ENCODE measurements at regions not wholly inside any gene's neighbourhood (a gene's known extent, or its start where the extent isn't known, plus 50 kb on each side); places are given as distances from the start of the nearest gene placed in this dataset.

DNA sequence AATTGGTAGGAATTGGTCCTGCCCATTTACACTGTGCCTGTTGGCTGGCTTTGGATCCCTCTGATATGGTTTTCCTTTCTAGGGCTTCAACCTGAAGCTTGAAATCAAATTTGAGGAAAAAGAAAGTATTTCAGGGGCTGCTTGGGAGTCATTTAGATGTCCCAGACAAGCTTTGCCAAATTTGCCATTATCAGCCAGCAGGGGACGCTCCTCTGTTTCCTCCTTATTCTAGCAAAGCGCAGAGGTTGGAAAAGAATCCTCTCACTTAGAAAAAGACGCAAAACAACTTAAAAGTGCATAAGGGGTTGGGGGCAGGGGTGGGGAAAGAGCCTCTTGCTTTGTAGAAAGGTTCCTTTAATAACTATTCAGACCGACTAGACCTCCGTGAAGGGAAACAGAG is 1211.1 kb upstream of the PCDH20 start:
- Histone ChIP-seq H2BK20ac (ENCODE audit: low read depth, low read length, poor library complexity, severe bottlenecking) (no peak overlapping the region), H3T11ph (ENCODE audit: low read length) (no peak overlapping the region), H3K23ac (ENCODE audit: insufficient read length, low read depth, low read length) (no peak overlapping the region), H3K27me3 (ENCODE audit: insufficient read depth, low read length) (no peaks in the 10 kb centered on the region), H2BK120ac (ENCODE audit: low read depth, low read length, poor library complexity, severe bottlenecking) (no peak overlapping the region), H3K56ac (ENCODE audit: insufficient read length, low read depth, low read length) (no peak overlapping the region), H3K18ac (ENCODE audit: insufficient read length, low read depth, low read length) (no peak overlapping the region), H3K9ac (ENCODE audit: extremely low read depth, insufficient read length, low read length) (no peak overlapping the region), H3K79me1 (ENCODE audit: insufficient read depth, low read depth, low read length, poor library complexity, severe bottlenecking) (no peaks in the 10 kb centered on the region), H3K14ac (ENCODE audit: insufficient read depth, low read length) (no peak overlapping the region), H4K8ac (replicated peaks; ENCODE audit: insufficient read length, low read depth, low read length) (no peak overlapping the region), H2BK15ac (ENCODE audit: low read depth, low read length) (no peak overlapping the region), H4K20me1 (ENCODE audit: control insufficient read depth, insufficient read depth, insufficient read length) (no peaks in the 10 kb centered on the region), H4K5ac (ENCODE audit: insufficient read length, low read depth, low read length) (no peak overlapping the region), H3K79me2 (ENCODE audit: insufficient read depth, low read length) (no peaks in the 10 kb centered on the region), H2BK12ac (ENCODE audit: insufficient read length, low read depth, low read length) (no peak overlapping the region), H2AFZ (ENCODE audit: low read length) (no peak overlapping the region), H3K27ac (ENCODE audit: insufficient read length, low read depth, low read length) (no peak overlapping the region), H3K4me2 (ENCODE audit: insufficient read depth, insufficient read length, low read length) (no peak overlapping the region), H3K9me3 (ENCODE audit: control insufficient read depth, low read depth, low read length) (no peaks in the 10 kb centered on the region), H2BK5ac (ENCODE audit: insufficient read length, low read length) (no peak overlapping the region), H4K91ac (ENCODE audit: insufficient read length, low read depth, low read length) (no peak overlapping the region), H3K4me1 (ENCODE audit: insufficient read depth, low read length) (no peaks in the 10 kb centered on the region), H3K4ac (ENCODE audit: low read depth, low read length) (no peak overlapping the region), H2AK5ac (ENCODE audit: insufficient read length, low read length) (no peak overlapping the region), H3K23me2 (ENCODE audit: insufficient read length, low read depth, low read length, poor library complexity, severe bottlenecking) (no peaks in the 10 kb centered on the region)
- Mint-ChIP-seq H3K9me3 (no peaks in the 10 kb centered on the region), H3K36me3 (ENCODE audit: insufficient read depth in 1 of 3, low read depth in 3 of 3) (no peaks in the 10 kb centered on the region; a peak in 2 of 7 replicates), H3K4me1 (peaks cover 13 to 15% of the 10 kb centered on the region in 2 experiments), H3K27ac (no peak overlapping the region; a peak in 1 of 7 replicates), H3K27me3 (ENCODE audit: low read depth) (peaks cover 1% of the 10 kb centered on the region; the same call in 1 of the 2 replicates), H3K4me3 (no peak overlapping the region)
- no CpG with 5 or more reads among the region's 5 CpGs for WGBS (ENCODE audit: extremely low coverage, insufficient read length, low lambda C conversion rate)
- TF ChIP-seq, protein P1, sequence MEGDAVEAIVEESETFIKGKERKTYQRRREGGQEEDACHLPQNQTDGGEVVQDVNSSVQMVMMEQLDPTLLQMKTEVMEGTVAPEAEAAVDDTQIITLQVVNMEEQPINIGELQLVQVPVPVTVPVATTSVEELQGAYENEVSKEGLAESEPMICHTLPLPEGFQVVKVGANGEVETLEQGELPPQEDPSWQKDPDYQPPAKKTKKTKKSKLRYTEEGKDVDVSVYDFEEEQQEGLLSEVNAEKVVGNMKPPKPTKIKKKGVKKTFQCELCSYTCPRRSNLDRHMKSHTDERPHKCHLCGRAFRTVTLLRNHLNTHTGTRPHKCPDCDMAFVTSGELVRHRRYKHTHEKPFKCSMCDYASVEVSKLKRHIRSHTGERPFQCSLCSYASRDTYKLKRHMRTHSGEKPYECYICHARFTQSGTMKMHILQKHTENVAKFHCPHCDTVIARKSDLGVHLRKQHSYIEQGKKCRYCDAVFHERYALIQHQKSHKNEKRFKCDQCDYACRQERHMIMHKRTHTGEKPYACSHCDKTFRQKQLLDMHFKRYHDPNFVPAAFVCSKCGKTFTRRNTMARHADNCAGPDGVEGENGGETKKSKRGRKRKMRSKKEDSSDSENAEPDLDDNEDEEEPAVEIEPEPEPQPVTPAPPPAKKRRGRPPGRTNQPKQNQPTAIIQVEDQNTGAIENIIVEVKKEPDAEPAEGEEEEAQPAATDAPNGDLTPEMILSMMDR (conservative IDR thresholded peaks at IDR 0.05): peak; percentile 79
- DNase-seq: peak; percentile 56
